Panc1 (cell line): ENCODE measurements at regions not wholly inside any gene's neighbourhood (a gene's known extent, or its start where the extent isn't known, plus 50 kb on each side); places are given as distances from the start of the nearest gene placed in this dataset.

Source experiments
- ATAC-seq: fragments of 200-7000 bp; cut with Tn5 transposase; 2 replicates; pipeline ENCODE4 v1.9.1; 2020; ENCODE audit warnings: mild to moderate bottlenecking, moderate library complexity
- BruUV-seq: library from RNA; stranded (reverse); fragments of 400-500 nt; replicated peaks from 2 replicates; lab custom pipeline; 2021; lab: Mats Ljungman, UMichigan
- CTCF ChIA-PET: fragments of 300-600 bp; sonication (Branson Sonifier 250); formaldehyde crosslinking; loops from one replicate; lab custom pipeline; 2022; ENCODE audit warnings: antibody characterized with exemption; lab: Charles Lee
- POLR2A ChIA-PET: fragments of 300-600 bp; sonication (Branson Sonifier 250); formaldehyde crosslinking; loops from one replicate; lab custom pipeline; 2022; ENCODE audit warnings: antibody characterized with exemption; lab: Charles Lee
- DNase-seq: peaks from one replicate; pipeline ENCODE4 v3.0.0-alpha.2; 2010; ENCODE audit warnings: low read depth, low spot score
- H3K27ac ChIP-seq: 2 replicates; pipeline ENCODE4 v1.5.1; 2011; ENCODE audit warnings: mild to moderate bottlenecking, low read length, inconsistent platforms
- H3K27me3 ChIP-seq: fragments of 200-500 bp; sonication (Bioruptor generic); 2 replicates; pipeline ENCODE4 v1.6.0; 2014; ENCODE audit warnings: low read length, inconsistent platforms; ENCODE audit not compliant: control insufficient read depth, insufficient read depth
- H3K36me3 ChIP-seq: fragments of 200-500 bp; sonication (Bioruptor generic); 2 replicates; pipeline ENCODE4 v1.5.1; 2014; ENCODE audit warnings: inconsistent platforms, mild to moderate bottlenecking, low read length, moderate library complexity; ENCODE audit not compliant: control insufficient read depth, insufficient read depth
- H3K4me1 ChIP-seq: 2 replicates; pipeline ENCODE4 v1.5.1; 2011; ENCODE audit warnings: inconsistent platforms, mild to moderate bottlenecking, low read length, moderate library complexity; ENCODE audit not compliant: control insufficient read depth, insufficient read depth
- H3K4me3 ChIP-seq, 2 experiments: 2 replicates each; pipeline ENCODE4 v1.5.1; 2011 to 2012; ENCODE audit warnings: low read depth in 2 of 2, low read length in 2 of 2, mild to moderate bottlenecking in 2 of 2, inconsistent platforms in 1 of 2, moderate library complexity in 1 of 2
- H3K9me3 ChIP-seq: fragments of 200-500 bp; sonication (Bioruptor generic); 2 replicates; pipeline ENCODE4 v1.5.1; 2014; ENCODE audit warnings: low read depth, mild to moderate bottlenecking, inconsistent platforms, low read length, moderate library complexity; ENCODE audit not compliant: control insufficient read depth, insufficient read depth
- CTCF ChIP-seq: fragments of 450-650 bp; IDR thresholded peaks from 2 replicates; pipeline ENCODE4 v1.5.1; 2017; ENCODE audit warnings: mild to moderate bottlenecking
- POLR2AphosphoS5 ChIP-seq: IDR thresholded peaks from 2 replicates; pipeline ENCODE4 v1.6.1; 2012; ENCODE audit warnings: mild to moderate bottlenecking, low read depth, low read length, moderate library complexity
- REST ChIP-seq, 2 experiments: IDR thresholded peaks; 2 replicates each; pipeline ENCODE4 v1.6.1; 2011 to 2012; ENCODE audit warnings: low read depth in 2 of 2, control low read depth in 1 of 2, low read length in 1 of 2, mild to moderate bottlenecking in 1 of 2, moderate library complexity in 1 of 2; ENCODE audit not compliant: insufficient read depth in 1 of 2
- SIN3A ChIP-seq: IDR thresholded peaks from 2 replicates; pipeline ENCODE4 v1.6.1; 2012; ENCODE audit warnings: low read depth, mild to moderate bottlenecking, low read length, moderate library complexity, borderline replicate concordance; ENCODE audit not compliant: insufficient read depth
- TCF7L2 ChIP-seq: IDR thresholded peaks from 2 replicates; pipeline ENCODE4 v1.6.1; 2011; ENCODE audit warnings: mild to moderate bottlenecking, low read depth, low read length, inconsistent platforms
- in situ Hi-C: cut with HindIII; loops from 2 replicates; pipeline ENCODE4 v1.10.0; 2016; ENCODE audit warnings: low sequenced_read_pairs, low pct_unique_long_range_greater_than_20kb
- intact Hi-C: fragments of 100-400 bp; cut with micrococcal nuclease; formaldehyde crosslinking; loops from one replicate; pipeline ENCODE4 v1.10.0; 2022; ENCODE audit not compliant: unreplicated experiment

- no peaks in the 10 kb centered on the region for H3K27me3 ChIP-seq
- H3K4me3 ChIP-seq = no peak overlapping the region
- no peaks in the 10 kb centered on the region for H3K36me3 ChIP-seq
- no peak for ATAC-seq
- in situ Hi-C loops (no loop called here), intact Hi-C loops (no loop called here)
- no peaks in the 10 kb centered on the region for H3K4me1 ChIP-seq
- POLR2A ChIA-PET = no interaction called here
- no peaks in the 10 kb centered on the region for H3K9me3 ChIP-seq
- TF ChIP-seq SIN3A (no peak), TCF7L2 (no peak), POLR2AphosphoS5 (no peak), CTCF (no peak), REST (IDR thresholded peaks at IDR 0.05; ENCODE audit: insufficient read depth in 1 of 2, low read depth in 2 of 2, low read length in 1 of 2) (no peak)
- no peak overlapping the region for H3K27ac ChIP-seq
- BruUV-seq = no TSS peak
- DNase-seq = no peak
- CTCF ChIA-PET = no interaction called here
These were observed 60.5 kb upstream of the GAS1 start for GRCh38 chr9:87007711-87008366.

- ChIA-PET POLR2A (no interaction called here), CTCF (interaction anchor here (1.0 kb wide), 1 partner anchor 60 kb away, joined by 6 read pairs; no protein-coding TSS in a partner anchor)
- Histone ChIP-seq H3K4me3 (no peak overlapping the region), H3K9me3 (no peaks in the 10 kb centered on the region), H3K27me3 (no peaks in the 10 kb centered on the region), H3K36me3 (no peaks in the 10 kb centered on the region), H3K4me1 (no peaks in the 10 kb centered on the region), H3K27ac (no peak overlapping the region)
- in situ Hi-C loops = no loop called here
- intact Hi-C loops = no loop called here
- no peak for TF ChIP-seq POLR2AphosphoS5
- TF ChIP-seq TCF7L2 = no peak
- no peak for TF ChIP-seq REST (IDR thresholded peaks at IDR 0.05; ENCODE audit: insufficient read depth in 1 of 2, low read depth in 2 of 2, low read length in 1 of 2)
- no peak for TF ChIP-seq SIN3A
- no peak for TF ChIP-seq CTCF
- BruUV-seq = no TSS peak
- ATAC-seq (no peak), DNase-seq (no peak)
These were observed 61.4 kb upstream of the GAS1 start for GRCh38 chr9:87008667-87009066.
